ENCODE measurements at regions not wholly inside any gene's neighbourhood (a gene's known extent, or its start where the extent isn't known, plus 50 kb on each side); places are given as distances from the start of the nearest gene placed in this dataset.

DNA sequence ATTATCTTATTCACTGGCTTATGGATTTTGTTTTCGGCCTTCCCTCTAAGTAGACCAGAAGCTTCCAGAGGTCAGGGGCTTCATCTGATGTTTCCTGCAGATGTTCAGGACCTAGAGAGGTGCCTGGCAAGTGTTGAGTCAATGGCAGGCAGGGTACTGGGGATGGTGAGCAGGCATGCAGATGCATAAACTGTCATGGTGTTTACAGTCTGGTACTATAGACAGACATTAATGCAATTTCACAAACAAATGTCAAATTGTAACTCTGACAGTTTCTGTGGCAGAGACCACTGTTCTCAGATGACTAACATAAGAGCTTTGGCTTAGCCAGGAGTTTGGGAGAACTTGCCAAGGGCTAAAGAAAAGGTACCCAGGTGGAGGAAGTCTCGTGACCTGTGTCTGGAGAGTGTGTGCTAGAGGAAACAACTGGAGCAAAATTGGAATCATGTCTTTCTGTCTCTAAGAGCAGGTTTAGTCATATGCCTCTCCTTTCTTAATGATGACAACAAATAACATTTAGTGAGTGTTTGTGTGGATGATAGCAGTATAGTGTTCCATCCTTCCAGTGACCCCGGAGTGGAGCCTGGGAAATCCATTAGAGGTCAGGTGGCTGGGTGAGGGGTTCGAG is 53.7 kb upstream of the TRAK1 start:
- no peak for DNase-seq

GRCh38 chr3:42036483-42036823 is 54.7 kb upstream of the TRAK1 start:
- peak; percentile 94 for DNase-seq

GRCh38 chr3:42035816-42036482 is 55.2 kb upstream of the TRAK1 start:
- peak; percentile 20 for DNase-seq

- DNase-seq, result no peak
These were observed 56.1 kb upstream of the TRAK1 start for GRCh38 chr3:42035007-42035406.

GRCh38 chr3:42033741-42034140 is 57.4 kb upstream of the TRAK1 start:
- peak; percentile 59 for DNase-seq

DNA sequence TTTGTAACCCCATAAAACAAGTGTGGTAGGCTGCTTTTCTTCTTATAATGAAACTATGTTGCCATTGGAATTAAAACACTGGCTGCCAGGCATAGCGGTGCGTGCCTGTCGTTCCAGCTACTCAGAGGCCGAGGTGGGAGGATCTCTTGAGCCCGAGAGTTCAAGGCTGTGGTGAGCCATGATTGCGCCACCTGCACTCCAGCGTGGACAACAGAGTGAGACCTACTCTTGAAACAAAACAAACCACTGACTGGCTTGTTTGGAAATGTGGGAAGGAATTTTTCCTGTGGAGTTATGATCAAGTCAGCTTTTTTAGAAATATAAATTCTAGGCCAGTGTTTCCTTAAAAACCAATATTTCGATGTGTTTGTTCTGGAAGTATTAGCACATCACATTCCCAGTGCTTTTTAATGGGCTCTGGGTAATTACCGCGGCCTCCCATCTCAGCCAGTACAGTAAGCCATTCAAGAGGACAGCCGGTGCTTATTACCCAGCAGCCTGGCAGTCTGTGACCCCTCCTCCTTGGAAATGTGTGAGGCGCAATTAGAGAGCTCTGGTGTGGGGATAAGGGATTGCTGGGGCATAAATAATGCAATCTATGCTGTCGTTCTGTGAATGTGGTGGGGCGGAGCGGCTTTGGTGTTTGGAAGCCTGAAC is 58.3 kb upstream of the TRAK1 start:
- DNase-seq, result peak; percentile 83

GRCh38 chr3:42031808-42032480 is 59.2 kb upstream of the TRAK1 start:
- peak; percentile 78 for DNase-seq

DNA sequence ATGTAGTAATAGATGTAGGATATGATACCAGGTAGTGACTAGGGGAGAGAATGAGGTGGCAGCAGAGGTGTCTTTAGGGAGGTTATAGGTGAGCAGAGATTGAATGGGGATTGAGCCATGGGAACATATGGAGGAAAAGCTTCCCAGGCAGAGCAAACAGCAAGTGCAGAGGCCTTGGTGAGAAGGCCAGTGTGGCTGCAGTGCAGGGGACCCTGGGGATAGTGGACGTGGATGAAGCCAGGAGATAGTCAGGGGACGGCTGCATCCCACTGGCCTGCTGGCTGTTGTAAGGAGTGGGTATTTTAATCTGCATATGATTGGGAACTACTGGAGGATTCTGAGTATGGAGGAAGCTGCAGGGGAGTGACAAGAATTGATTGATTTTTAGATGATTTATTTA is 62.7 kb upstream of the TRAK1 start:
- DNase-seq, result no peak

DNA sequence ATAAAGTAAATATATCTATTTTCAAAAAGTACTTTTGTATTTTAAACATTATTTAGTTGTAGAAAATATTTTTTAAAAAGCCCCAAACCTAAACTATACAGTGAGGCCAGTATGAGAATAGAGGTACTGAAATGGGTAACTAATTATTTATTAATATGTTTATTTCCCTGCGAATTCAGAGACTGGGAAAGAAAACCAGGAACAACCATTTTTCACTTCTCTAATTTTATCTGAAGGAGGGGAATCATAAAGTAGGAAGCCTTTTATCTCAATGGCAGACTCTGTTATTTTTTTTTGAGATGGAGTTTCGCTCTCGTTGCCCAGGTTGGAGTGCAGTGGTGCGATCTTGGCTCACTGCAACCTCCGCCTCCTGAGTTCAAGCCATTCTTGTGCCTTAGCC is 63.6 kb upstream of the TRAK1 start:
- no peak for DNase-seq

- DNase-seq, result peak; percentile 96
These were observed 63.7 kb upstream of the ULK4 start for GRCh38 chr3:42025370-42026138.

- DNase-seq, result peak; percentile 14
These were observed 62.9 kb upstream of the ULK4 start for GRCh38 chr3:42024591-42025351.

DNA sequence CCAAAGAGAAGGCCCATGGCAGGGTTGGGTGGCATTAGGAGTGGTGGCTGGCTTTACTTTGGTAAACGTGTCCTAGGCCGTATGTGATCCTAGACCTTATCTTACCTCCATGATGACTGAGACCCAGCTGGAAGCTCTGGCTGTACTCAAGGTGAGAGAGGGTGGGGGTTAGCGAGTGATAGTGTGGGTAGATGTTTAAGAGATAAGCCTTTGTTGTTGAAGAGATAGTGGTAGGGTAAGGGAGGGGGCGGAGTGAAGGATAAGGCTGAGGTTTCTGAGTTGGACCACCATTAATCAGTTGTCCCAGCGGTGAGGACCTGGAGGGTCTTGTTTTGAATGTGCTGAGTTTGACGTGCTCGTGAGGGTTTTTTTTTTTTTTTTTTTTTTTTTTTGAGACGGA is 61.5 kb upstream of the ULK4 start:
- no peak for DNase-seq

DNA sequence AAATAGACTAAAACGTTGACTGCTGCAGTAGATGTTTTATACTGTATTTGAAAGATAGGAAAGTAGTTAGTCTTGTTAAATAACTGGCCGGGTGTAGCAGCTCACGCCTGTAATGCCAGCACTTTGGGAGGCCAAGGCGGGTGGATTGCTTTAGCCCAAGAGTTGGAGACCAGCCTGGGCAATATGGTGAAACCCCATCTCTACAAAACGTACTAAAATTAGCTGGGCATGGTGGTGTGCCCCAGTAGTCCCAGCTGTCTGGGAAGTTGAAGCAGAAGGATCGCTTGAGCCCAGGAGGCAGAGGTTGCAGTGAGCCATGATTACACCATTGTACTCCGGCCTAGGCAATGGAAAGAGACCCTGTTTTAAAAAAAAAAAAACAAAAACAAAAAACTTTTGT is 60.5 kb upstream of the ULK4 start:
- no peak for DNase-seq

- DNase-seq, result peak; percentile 85
These were observed 58.9 kb upstream of the ULK4 start for GRCh38 chr3:42020684-42021307.

- no peak for DNase-seq
These were observed 58.0 kb upstream of the ULK4 start for GRCh38 chr3:42019953-42020260.

DNA sequence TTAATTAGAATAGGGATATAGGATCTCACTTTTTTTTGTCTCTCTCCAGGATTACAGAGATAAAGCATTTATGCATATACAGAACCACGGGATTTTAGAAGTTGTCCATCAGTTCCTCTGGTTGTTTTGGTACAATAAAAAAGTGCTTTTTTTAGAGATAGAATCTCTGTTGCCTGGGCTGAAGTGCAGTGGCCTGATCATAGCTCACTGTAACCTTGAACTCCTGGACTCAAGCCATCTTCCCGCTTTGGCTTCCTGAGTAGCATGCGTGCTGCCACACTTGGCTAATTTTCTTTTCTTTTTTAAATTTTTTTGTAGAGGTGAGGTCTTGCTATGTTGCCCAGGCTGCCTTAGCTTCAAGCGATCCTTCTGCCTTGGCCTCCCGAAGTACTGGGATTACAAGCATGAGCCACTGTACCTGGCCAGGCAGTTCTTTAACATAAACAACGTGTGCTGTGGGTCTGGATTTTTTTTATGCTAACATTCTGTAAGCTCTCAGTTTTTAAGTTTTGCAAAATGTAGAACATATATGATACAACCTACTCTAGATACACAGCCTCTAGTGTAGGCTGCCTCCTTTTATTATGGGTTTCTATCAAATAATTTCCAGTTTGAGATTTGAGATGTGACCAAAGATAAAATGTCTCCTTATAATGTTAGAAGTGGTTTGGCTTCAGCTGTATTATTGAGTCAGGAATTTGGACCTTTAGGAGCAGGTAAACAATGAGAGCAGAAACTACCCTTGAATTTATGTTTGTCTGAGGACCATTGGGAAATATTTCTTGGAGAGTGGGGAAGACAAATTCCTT is 57.4 kb upstream of the ULK4 start:
- no peak for DNase-seq

DNA sequence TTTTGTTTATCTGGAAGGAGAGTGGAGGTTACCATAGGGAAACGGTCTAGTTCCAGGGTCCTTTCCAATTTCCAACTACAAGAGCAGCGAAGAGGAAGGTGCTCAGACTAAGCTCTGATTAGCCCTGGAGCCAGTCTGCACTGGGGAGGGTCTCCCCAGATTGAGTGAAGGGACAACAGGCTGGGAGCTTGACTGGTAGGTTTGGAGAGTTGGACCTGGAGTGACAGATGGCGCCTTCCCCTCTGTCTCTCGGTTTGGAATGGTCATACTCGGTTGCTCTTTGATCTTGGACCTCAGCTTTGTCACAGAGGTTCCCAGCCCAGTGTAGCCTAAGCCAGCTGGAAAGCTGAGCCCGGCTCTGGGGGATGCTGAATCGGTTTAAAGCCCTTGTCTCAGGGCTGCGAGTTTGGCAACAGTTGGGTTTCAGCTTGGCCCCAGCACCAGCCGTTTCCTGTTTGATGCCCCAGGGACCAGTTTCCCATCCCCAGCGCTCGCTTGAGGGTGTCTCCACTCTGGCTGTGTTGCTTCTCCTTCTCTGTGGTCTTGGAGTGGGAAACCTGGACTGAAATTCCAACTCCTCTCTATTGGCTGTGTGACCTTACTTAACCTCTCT is 53.1 kb upstream of the ULK4 start:
- DNase-seq, result peak; percentile 45

GRCh38 chr3:42014458-42014920 is 52.6 kb upstream of the ULK4 start:
- no peak for DNase-seq

DNA sequence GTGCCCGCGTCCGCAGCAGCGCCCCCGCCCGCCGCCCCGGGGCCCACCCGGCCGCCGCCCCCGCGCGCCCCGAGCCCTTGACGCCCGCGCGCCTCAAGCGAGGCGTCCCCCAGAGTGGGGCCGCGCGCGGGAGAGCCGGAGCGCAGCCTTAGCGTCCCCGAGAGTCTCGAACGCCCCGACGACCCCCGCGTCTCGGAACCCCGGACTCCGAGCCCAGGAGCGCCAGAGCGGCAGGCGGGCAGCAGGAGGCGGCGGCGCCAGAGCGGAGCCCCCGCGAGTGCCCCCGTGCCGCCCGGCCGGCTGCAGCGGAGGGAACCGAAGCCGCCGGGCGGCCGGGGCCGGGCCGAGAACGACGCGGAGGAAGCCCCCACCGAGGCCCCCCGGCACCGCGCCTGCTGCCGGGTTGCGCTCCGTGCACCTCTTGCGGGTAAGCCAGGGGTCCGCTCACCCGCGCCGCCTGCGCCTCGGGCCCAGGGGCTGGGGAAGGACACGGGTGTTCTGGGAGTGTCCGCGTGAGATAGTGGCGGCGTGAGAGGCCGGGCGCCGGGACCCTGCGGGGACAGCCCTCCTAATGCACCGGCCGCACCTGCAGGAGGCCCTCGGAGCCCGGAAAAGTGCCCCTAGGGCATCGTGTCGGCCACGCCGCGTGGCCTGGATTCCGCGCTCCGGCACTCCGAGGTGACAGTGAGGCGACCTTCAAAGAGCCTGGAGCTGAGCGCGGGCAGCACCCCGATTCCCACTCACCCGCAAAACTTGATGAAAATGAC is 52.0 kb upstream of the ULK4 start:
- no peak for DNase-seq

All from fibroblast of skin of right biceps (primary cell).